WTC11 (cell line): ENCODE measurements at regions not wholly inside any gene's neighbourhood (a gene's known extent, or its start where the extent isn't known, plus 50 kb on each side); places are given as distances from the start of the nearest gene placed in this dataset.

ENCODE experiments used
- CREB1 ChIP-seq: sonication (generic); formaldehyde crosslinking; IDR thresholded peaks from 2 replicates; pipeline ENCODE4 v1.8.0; 2023; ENCODE audit warnings: mild to moderate bottlenecking, missing genetic modification reagents
- HMGA2 ChIP-seq: fragments of 250-450 bp; sonication (Bioruptor Pico); IDR thresholded peaks from 2 replicates; pipeline ENCODE4 v1.4.0; 2021; ENCODE audit warnings: mild to moderate bottlenecking, moderate library complexity
- NR1H2 ChIP-seq: sonication (generic); formaldehyde crosslinking; IDR thresholded peaks from 2 replicates; pipeline ENCODE4 v1.9.0; 2021; ENCODE audit warnings: mild to moderate bottlenecking, moderate library complexity, missing genetic modification reagents
- ZNF232 ChIP-seq: sonication (generic); formaldehyde crosslinking; IDR thresholded peaks from 2 replicates; pipeline ENCODE4 v1.8.0; 2022; ENCODE audit warnings: mild to moderate bottlenecking, missing genetic modification reagents
- ZNF416 ChIP-seq: fragments of 250-450 bp; sonication (Bioruptor Pico); IDR thresholded peaks from 2 replicates; pipeline ENCODE4 v1.9.0; 2021; ENCODE audit warnings: mild to moderate bottlenecking, inconsistent platforms
- TF ChIP-seq, protein P1 (sequence below): fragments of 200-600 bp; IDR thresholded peaks from 2 replicates; pipeline ENCODE4 v1.8.0; 2022; ENCODE audit warnings: antibody characterized with exemption
- TF ChIP-seq, protein P2 (sequence below): sonication (generic); formaldehyde crosslinking; IDR thresholded peaks from 2 replicates; pipeline ENCODE4 v1.8.0; 2022; ENCODE audit warnings: mild to moderate bottlenecking, missing genetic modification reagents
- TF ChIP-seq, protein P3 (sequence below): sonication (generic); formaldehyde crosslinking; IDR thresholded peaks from 2 replicates; pipeline ENCODE4 v1.8.1; 2023; ENCODE audit warnings: mild to moderate bottlenecking, missing genetic modification reagents, moderate library complexity
- TF ChIP-seq, protein P4 (sequence below): sonication (generic); formaldehyde crosslinking; IDR thresholded peaks from 2 replicates; pipeline ENCODE4 v1.8.0; 2022; ENCODE audit warnings: missing genetic modification reagents
- TF ChIP-seq, protein P5 (sequence below): sonication (generic); formaldehyde crosslinking; IDR thresholded peaks from 2 replicates; pipeline ENCODE4 v1.8.0; 2022; ENCODE audit warnings: mild to moderate bottlenecking, missing genetic modification reagents

DNA sequence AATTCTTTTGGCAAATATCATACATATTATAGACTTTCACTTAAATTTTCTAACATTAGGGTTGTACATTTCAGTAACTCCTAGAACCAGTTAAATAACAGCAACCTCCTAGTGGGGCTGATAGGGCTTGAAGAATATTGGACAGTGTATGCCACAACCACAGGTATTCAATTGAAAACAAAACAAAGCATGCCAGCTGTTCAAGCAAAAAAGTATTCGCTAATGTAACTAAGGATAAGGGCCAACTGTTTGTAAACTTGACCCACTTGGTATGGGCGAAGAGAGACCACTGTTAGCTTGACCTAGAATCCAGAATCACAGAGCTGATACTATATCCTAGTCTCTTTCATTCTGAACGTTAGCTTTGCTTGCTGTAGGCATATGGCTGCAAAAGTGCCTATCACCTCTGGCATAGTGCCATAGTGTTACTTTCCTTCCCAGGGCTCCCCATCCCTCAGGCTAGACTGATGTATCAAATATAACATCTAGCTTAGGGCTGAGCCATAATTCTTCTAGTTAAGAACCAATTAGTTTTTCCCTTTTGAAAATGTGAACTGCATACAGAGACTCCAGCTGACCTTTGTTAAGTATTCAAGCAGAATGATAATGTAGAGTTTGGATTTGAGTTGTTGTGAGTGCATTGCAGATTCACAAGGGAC is 458.8 kb upstream of the NRXN1 start:
- TF ChIP-seq, protein P1, sequence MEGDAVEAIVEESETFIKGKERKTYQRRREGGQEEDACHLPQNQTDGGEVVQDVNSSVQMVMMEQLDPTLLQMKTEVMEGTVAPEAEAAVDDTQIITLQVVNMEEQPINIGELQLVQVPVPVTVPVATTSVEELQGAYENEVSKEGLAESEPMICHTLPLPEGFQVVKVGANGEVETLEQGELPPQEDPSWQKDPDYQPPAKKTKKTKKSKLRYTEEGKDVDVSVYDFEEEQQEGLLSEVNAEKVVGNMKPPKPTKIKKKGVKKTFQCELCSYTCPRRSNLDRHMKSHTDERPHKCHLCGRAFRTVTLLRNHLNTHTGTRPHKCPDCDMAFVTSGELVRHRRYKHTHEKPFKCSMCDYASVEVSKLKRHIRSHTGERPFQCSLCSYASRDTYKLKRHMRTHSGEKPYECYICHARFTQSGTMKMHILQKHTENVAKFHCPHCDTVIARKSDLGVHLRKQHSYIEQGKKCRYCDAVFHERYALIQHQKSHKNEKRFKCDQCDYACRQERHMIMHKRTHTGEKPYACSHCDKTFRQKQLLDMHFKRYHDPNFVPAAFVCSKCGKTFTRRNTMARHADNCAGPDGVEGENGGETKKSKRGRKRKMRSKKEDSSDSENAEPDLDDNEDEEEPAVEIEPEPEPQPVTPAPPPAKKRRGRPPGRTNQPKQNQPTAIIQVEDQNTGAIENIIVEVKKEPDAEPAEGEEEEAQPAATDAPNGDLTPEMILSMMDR: no peak
- TF ChIP-seq HMGA2 (CRISPR knock-in tag) (no peak), ZNF416 (no peak), NR1H2 (CRISPR knock-in tag) (no peak), ZNF232 (no peak), CREB1 (no peak)
- TF ChIP-seq, protein P2, sequence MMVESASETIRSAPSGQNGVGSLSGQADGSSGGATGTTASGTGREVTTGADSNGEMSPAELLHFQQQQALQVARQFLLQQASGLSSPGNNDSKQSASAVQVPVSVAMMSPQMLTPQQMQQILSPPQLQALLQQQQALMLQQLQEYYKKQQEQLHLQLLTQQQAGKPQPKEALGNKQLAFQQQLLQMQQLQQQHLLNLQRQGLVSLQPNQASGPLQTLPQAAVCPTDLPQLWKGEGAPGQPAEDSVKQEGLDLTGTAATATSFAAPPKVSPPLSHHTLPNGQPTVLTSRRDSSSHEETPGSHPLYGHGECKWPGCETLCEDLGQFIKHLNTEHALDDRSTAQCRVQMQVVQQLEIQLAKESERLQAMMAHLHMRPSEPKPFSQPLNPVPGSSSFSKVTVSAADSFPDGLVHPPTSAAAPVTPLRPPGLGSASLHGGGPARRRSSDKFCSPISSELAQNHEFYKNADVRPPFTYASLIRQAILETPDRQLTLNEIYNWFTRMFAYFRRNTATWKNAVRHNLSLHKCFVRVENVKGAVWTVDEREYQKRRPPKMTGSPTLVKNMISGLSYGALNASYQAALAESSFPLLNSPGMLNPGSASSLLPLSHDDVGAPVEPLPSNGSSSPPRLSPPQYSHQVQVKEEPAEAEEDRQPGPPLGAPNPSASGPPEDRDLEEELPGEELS (CRISPR knock-in tag): no peak
- TF ChIP-seq, protein P3, sequence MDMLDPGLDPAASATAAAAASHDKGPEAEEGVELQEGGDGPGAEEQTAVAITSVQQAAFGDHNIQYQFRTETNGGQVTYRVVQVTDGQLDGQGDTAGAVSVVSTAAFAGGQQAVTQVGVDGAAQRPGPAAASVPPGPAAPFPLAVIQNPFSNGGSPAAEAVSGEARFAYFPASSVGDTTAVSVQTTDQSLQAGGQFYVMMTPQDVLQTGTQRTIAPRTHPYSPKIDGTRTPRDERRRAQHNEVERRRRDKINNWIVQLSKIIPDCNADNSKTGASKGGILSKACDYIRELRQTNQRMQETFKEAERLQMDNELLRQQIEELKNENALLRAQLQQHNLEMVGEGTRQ (CRISPR knock-in tag): no peak
- TF ChIP-seq, protein P4, sequence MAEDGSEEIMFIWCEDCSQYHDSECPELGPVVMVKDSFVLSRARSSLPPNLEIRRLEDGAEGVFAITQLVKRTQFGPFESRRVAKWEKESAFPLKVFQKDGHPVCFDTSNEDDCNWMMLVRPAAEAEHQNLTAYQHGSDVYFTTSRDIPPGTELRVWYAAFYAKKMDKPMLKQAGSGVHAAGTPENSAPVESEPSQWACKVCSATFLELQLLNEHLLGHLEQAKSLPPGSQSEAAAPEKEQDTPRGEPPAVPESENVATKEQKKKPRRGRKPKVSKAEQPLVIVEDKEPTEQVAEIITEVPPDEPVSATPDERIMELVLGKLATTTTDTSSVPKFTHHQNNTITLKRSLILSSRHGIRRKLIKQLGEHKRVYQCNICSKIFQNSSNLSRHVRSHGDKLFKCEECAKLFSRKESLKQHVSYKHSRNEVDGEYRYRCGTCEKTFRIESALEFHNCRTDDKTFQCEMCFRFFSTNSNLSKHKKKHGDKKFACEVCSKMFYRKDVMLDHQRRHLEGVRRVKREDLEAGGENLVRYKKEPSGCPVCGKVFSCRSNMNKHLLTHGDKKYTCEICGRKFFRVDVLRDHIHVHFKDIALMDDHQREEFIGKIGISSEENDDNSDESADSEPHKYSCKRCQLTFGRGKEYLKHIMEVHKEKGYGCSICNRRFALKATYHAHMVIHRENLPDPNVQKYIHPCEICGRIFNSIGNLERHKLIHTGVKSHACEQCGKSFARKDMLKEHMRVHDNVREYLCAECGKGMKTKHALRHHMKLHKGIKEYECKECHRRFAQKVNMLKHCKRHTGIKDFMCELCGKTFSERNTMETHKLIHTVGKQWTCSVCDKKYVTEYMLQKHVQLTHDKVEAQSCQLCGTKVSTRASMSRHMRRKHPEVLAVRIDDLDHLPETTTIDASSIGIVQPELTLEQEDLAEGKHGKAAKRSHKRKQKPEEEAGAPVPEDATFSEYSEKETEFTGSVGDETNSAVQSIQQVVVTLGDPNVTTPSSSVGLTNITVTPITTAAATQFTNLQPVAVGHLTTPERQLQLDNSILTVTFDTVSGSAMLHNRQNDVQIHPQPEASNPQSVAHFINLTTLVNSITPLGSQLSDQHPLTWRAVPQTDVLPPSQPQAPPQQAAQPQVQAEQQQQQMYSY (CRISPR knock-in tag): no peak
- TF ChIP-seq, protein P5, sequence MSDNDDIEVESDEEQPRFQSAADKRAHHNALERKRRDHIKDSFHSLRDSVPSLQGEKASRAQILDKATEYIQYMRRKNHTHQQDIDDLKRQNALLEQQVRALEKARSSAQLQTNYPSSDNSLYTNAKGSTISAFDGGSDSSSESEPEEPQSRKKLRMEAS (CRISPR knock-in tag): no peak
